Nephron (organoid): ENCODE measurements at regions not wholly inside any gene's neighbourhood (a gene's known extent, or its start where the extent isn't known, plus 50 kb on each side); places are given as distances from the start of the nearest gene placed in this dataset.

Experiments used
- H3K27ac Mint-ChIP-seq, 3 experiments: 2 replicates each; pipeline ENCODE4 v1.8.0; 2020; ENCODE audit warnings: mixed read lengths in 3 of 3, mild to moderate bottlenecking in 2 of 3, moderate library complexity in 1 of 3
- H3K27me3 Mint-ChIP-seq: 2 replicates; pipeline ENCODE4 v1.8.0; 2021; ENCODE audit warnings: low read depth, mild to moderate bottlenecking, moderate library complexity, mixed read lengths
- H3K36me3 Mint-ChIP-seq: 2 replicates; pipeline ENCODE4 v1.8.0; 2020; ENCODE audit warnings: low read depth, mixed read lengths
- H3K4me1 Mint-ChIP-seq: 2 replicates; pipeline ENCODE4 v1.8.0; 2020; ENCODE audit warnings: mixed read lengths
- H3K4me3 Mint-ChIP-seq, 3 experiments: 2 replicates each; pipeline ENCODE4 v1.8.0; 2020; ENCODE audit warnings: mild to moderate bottlenecking in 3 of 3, mixed read lengths in 3 of 3, moderate library complexity in 2 of 3
- H3K9me3 Mint-ChIP-seq: 2 replicates; pipeline ENCODE4 v1.8.0; 2020; ENCODE audit warnings: mixed read lengths
- TF ChIP-seq, protein P1 (sequence below), 3 experiments: fragments of 200-600 bp; sonication (generic); IDR thresholded peaks; one replicate each; pipeline ENCODE4 v1.5.0; 2021; ENCODE audit warnings: antibody characterized with exemption in 3 of 3; ENCODE audit not compliant: unreplicated experiment in 3 of 3

DNA sequence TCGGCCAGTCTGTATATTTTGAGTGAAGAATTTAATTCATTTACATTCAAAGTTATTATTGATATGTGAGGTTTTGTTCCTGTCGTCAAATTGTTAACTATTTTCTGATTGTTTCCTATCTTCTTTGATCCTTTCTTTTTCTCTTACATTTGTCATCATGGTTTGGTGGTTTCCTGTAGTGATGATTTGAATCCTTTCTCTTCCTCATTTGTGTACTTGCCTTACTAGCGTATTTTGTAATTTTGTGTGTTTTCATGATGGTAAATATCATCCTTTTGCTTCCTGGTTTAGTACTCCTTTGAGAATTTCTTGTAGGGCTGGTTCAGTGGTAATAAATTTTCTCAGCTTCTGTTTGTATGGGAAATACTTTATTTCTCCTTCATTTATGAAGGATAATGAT is 151.7 kb upstream of the CEP162 start:
- peaks cover 6% of the 10 kb centered on the region for H3K36me3 Mint-ChIP-seq
- peaks cover 20% of the 10 kb centered on the region for H3K9me3 Mint-ChIP-seq
- TF ChIP-seq, protein P1, sequence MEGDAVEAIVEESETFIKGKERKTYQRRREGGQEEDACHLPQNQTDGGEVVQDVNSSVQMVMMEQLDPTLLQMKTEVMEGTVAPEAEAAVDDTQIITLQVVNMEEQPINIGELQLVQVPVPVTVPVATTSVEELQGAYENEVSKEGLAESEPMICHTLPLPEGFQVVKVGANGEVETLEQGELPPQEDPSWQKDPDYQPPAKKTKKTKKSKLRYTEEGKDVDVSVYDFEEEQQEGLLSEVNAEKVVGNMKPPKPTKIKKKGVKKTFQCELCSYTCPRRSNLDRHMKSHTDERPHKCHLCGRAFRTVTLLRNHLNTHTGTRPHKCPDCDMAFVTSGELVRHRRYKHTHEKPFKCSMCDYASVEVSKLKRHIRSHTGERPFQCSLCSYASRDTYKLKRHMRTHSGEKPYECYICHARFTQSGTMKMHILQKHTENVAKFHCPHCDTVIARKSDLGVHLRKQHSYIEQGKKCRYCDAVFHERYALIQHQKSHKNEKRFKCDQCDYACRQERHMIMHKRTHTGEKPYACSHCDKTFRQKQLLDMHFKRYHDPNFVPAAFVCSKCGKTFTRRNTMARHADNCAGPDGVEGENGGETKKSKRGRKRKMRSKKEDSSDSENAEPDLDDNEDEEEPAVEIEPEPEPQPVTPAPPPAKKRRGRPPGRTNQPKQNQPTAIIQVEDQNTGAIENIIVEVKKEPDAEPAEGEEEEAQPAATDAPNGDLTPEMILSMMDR (IDR thresholded peaks at IDR 0.05; ENCODE audit: unreplicated experiment in 3 of 3) = no peak
- H3K4me1 Mint-ChIP-seq = no peaks in the 10 kb centered on the region
- no peak overlapping the region for H3K27ac Mint-ChIP-seq
- no peak overlapping the region for H3K4me3 Mint-ChIP-seq
- no peaks in the 10 kb centered on the region for H3K27me3 Mint-ChIP-seq

GRCh38 chr6:84372290-84372689 is 144.8 kb upstream of the CEP162 start:
- Mint-ChIP-seq H3K27ac (no peak overlapping the region), H3K36me3 (no peaks in the 10 kb centered on the region), H3K4me1 (no peaks in the 10 kb centered on the region), H3K9me3 (peaks cover 8% of the 10 kb centered on the region), H3K4me3 (no peak overlapping the region), H3K27me3 (no peaks in the 10 kb centered on the region)
- TF ChIP-seq, protein P1 (IDR thresholded peaks at IDR 0.05; ENCODE audit: unreplicated experiment in 3 of 3) = no peak

- TF ChIP-seq, protein P1 (IDR thresholded peaks at IDR 0.05; ENCODE audit: unreplicated experiment in 3 of 3) = no peak
- Mint-ChIP-seq H3K4me1 (no peaks in the 10 kb centered on the region), H3K36me3 (no peaks in the 10 kb centered on the region)
Measured at GRCh38 chr6:84371681-84372080, 144.2 kb upstream of the CEP162 start.

GRCh38 chr6:84362193-84362821 is 134.9 kb upstream of the CEP162 start:
- TF ChIP-seq, protein P1 (IDR thresholded peaks at IDR 0.05; ENCODE audit: unreplicated experiment in 3 of 3) = no peak
- Mint-ChIP-seq H3K4me3 (no peak overlapping the region), H3K27me3 (no peaks in the 10 kb centered on the region), H3K36me3 (no peaks in the 10 kb centered on the region), H3K9me3 (no peaks in the 10 kb centered on the region), H3K27ac (peak overlapping the region in 2 of 3 experiments; percentile 24 to 83), H3K4me1 (peaks cover 18% of the 10 kb centered on the region)

More at GRCh38 chr6:84371681-84372080, 144.2 kb upstream of the CEP162 start:
- Mint-ChIP-seq H3K9me3 (peaks cover 8% of the 10 kb centered on the region), H3K27me3 (no peaks in the 10 kb centered on the region), H3K27ac (no peak overlapping the region), H3K4me3 (no peak overlapping the region)

DNA sequence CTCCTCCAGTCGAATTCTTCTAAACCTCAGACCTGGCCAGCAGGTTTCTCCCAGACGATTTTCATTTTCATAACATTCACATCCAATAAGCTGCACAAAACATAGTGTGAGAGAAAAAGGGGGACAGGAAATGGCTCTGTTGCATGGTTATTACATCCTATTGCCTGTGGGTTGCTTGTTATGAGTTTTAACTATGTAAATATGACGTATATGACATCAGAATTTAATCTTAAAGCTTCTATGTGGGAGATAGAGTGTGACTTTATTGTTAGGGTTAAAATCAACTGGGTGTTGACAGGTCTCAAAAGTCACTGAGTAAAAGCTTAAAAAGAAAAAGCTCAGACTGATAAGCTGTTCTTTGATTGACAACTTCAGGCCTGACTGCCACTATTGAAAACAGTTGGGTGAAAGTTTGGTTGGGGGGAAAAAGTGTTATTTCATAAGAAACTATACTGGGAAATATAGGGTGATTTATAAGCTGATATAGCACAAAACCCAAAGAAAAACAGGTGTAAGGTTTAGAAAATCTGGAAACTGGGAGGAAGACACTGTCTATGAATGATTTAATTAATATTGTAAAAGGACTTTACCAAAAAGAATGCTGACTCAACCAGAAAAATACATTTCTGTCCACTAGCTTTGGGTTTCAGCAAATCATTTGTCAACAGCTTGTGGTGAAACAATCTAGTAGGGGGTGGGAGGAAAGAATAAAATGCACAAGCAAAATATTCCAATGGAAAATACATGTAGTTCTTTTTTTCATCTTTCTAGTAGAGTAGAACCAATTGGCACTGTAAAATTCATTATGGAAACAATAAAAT is 134.1 kb upstream of the CEP162 start:
- Mint-ChIP-seq H3K27me3 (no peaks in the 10 kb centered on the region), H3K9me3 (no peaks in the 10 kb centered on the region), H3K27ac (peak overlapping the region; percentile 24 to 83 (median 38)), H3K4me3 (no peak overlapping the region), H3K4me1 (peaks cover 25% of the 10 kb centered on the region), H3K36me3 (no peaks in the 10 kb centered on the region)
- TF ChIP-seq, protein P1 (IDR thresholded peaks at IDR 0.05; ENCODE audit: unreplicated experiment in 3 of 3) = no peak
